ENCODE measurements at regions not wholly inside any gene's neighbourhood (a gene's known extent, or its start where the extent isn't known, plus 50 kb on each side); places are given as distances from the start of the nearest gene placed in this dataset.

GRCh38 chr11:8759634-8760033, 77.0 kb downstream of the RPL27A start:
- TF ChIP-seq POLR2A (IDR thresholded peaks at IDR 0.05) (no peak), CTCF (IDR thresholded peaks at IDR 0.05) (no peak)

Measured in right lobe of liver (tissue), 4 donors.